Stomach (tissue), 8 donors: ENCODE measurements at regions not wholly inside any gene's neighbourhood (a gene's known extent, or its start where the extent isn't known, plus 50 kb on each side); places are given as distances from the start of the nearest gene placed in this dataset.

Experiments
- DNase-seq, 2 donors: peaks; one replicate each; pipeline versions ENCODE4 v3.0.0 to v3.0.0-alpha.2; 2013 to 2019
- H3K27ac ChIP-seq, 5 donors: fragments of 200-600 bp in 4 of 5; sonication (generic) in 4 of 5; one replicate each; pipeline ENCODE4 v1.5.1; 2013 to 2019; ENCODE audit warnings: mild to moderate bottlenecking in 1 of 5, moderate library complexity in 1 of 5
- H3K27me3 ChIP-seq, 3 donors: fragments of 200-600 bp; sonication (generic); one replicate each; pipeline ENCODE4 v1.5.1; 2017 to 2019; ENCODE audit warnings: mixed run types in 1 of 3
- H3K36me3 ChIP-seq, 4 donors: fragments of 200-600 bp; sonication (generic); 1 replicate in 3 of 4; 2 replicates in 1 of 4; pipeline ENCODE4 v1.5.1; 2016 to 2019
- H3K4me1 ChIP-seq, 4 donors: fragments of 200-600 bp; sonication (generic); one replicate each; pipeline ENCODE4 v1.5.1; 2016 to 2019
- H3K4me3 ChIP-seq, 4 donors: fragments of 200-600 bp; sonication (generic) in 3 of 4; one replicate each; pipeline ENCODE4 v1.5.1; 2016 to 2019; ENCODE audit warnings: mild to moderate bottlenecking in 1 of 4
- H3K9me3 ChIP-seq, 4 donors: fragments of 200-600 bp; sonication (generic); one replicate each; pipeline ENCODE4 v1.5.1; 2016 to 2019
- CTCF ChIP-seq, 7 experiments: fragments of 450-650 bp in 4 of 7; fragments of 200-600 bp in 3 of 7; sonication (generic) in 3 of 7; IDR thresholded peaks; one replicate each; pipeline ENCODE4 v1.5.1; 2016 to 2019; ENCODE audit warnings: antibody characterized with exemption in 7 of 7, control low read depth in 2 of 7, mild to moderate bottlenecking in 1 of 7
- EP300 ChIP-seq: sonication (generic); formaldehyde crosslinking; IDR thresholded peaks from one replicate; pipeline ENCODE4 v1.6.1; 2017; ENCODE audit warnings: antibody characterized with exemption
- POLR2A ChIP-seq, 4 donors: fragments of 450-650 bp; IDR thresholded peaks; one replicate each; pipeline ENCODE4 v1.6.1; 2016; ENCODE audit warnings: antibody characterized with exemption in 4 of 4, control low read depth in 2 of 4, mild to moderate bottlenecking in 1 of 4, moderate library complexity in 1 of 4
- POLR2AphosphoS5 ChIP-seq, 3 donors: sonication (generic); formaldehyde crosslinking; IDR thresholded peaks; one replicate each; pipeline ENCODE4 v1.6.1; 2016; ENCODE audit warnings: antibody characterized with exemption in 3 of 3
- WGBS, 5 donors: extraction: QIAGEN DNeasy Blood & Tissue Kit in 3 of 5; methylation state at CpG; one replicate each; pipeline versions ENCODE4 v1.1.5 to v1.1.7; 2013 to 2018; 5-methylcytosine and 5-hydroxymethylcytosine counted together
- intact Hi-C: fragments of 100-400 bp; cut with DNase I; formaldehyde crosslinking; loops from one replicate; pipeline ENCODE4 v1.15.1; 2023; ENCODE audit warnings: low total_unique reads
- donor health status: healthy with polysubstance abuse.
- donor health status: Bipolar disorder and iron deficiency.
- donor health status: healthy.

- Histone ChIP-seq H3K9me3 (no peaks in the 10 kb centered on the region), H3K36me3 (no peaks in the 10 kb centered on the region), H3K4me1 (no peaks in the 10 kb centered on the region), H3K4me3 (no peak overlapping the region), H3K27me3 (no peaks in the 10 kb centered on the region), H3K27ac (no peak overlapping the region)
- DNase-seq, result no peak
- 85 to 92% (median 91%) methylated on average over 9 of the region's 9 CpGs for whole genome bisulfite sequencing, 5 donors
- no peak for TF ChIP-seq POLR2AphosphoS5 (IDR thresholded peaks at IDR 0.05)
- TF ChIP-seq POLR2A (IDR thresholded peaks at IDR 0.05), result no peak
- no peak for TF ChIP-seq CTCF (IDR thresholded peaks at IDR 0.05)
- TF ChIP-seq EP300, result no peak
- intact Hi-C loops, result no loop called here
Measured at GRCh38 chr10:125296598-125296997, 136.2 kb upstream of the CTBP2 start.

GRCh38 chr10:125294109-125294508 is 133.7 kb upstream of the CTBP2 start:
- 20 to 53% (median 46%) methylated on average over 2 of the region's 2 CpGs for WGBS, 5 donors
- Histone ChIP-seq H3K4me3 (no peak overlapping the region), H3K9me3 (peaks cover 0 to 5% (median 0%) of the 10 kb centered on the region in 4 donors), H3K36me3 (no peaks in the 10 kb centered on the region), H3K27me3 (no peaks in the 10 kb centered on the region), H3K27ac (no peak overlapping the region), H3K4me1 (no peaks in the 10 kb centered on the region)
- TF ChIP-seq EP300 (no peak), POLR2A (IDR thresholded peaks at IDR 0.05) (no peak), CTCF (IDR thresholded peaks at IDR 0.05) (no peak), POLR2AphosphoS5 (IDR thresholded peaks at IDR 0.05) (no peak)
- DNase-seq, result peak in 1 of 2 donors; percentile 48
- intact Hi-C loops, result no loop called here

- H3K4me1 ChIP-seq, result no peaks in the 10 kb centered on the region
- WGBS, 5 donors, result 66 to 86% (median 80%) methylated on average over 9 of the region's 9 CpGs
Measured at GRCh38 chr10:125291836-125292235, 131.5 kb upstream of the CTBP2 start.

GRCh38 chr10:125289461-125289860 is 129.1 kb upstream of the CTBP2 start:
- Histone ChIP-seq H3K9me3 (peaks cover 0 to 6% (median 1%) of the 10 kb centered on the region in 4 donors), H3K27ac (no peak overlapping the region), H3K4me3 (no peak overlapping the region), H3K4me1 (no peaks in the 10 kb centered on the region), H3K27me3 (peaks cover 0 to 4% (median 0%) of the 10 kb centered on the region in 3 donors), H3K36me3 (no peaks in the 10 kb centered on the region)
- 23 to 67% (median 58%) methylated on average over 1 of the region's 1 CpG for whole genome bisulfite sequencing, 5 donors
- DNase-seq, result no peak
- intact Hi-C loops, result no loop called here
- no peak for TF ChIP-seq EP300
- no peak for TF ChIP-seq POLR2AphosphoS5 (IDR thresholded peaks at IDR 0.05)
- TF ChIP-seq POLR2A (IDR thresholded peaks at IDR 0.05), result no peak
- no peak for TF ChIP-seq CTCF (IDR thresholded peaks at IDR 0.05)

More at GRCh38 chr10:125291836-125292235, 131.5 kb upstream of the CTBP2 start:
- Histone ChIP-seq H3K9me3 (peaks cover 0 to 6% (median 1%) of the 10 kb centered on the region in 4 donors), H3K4me3 (no peak overlapping the region), H3K36me3 (no peaks in the 10 kb centered on the region), H3K27me3 (no peaks in the 10 kb centered on the region), H3K27ac (no peak overlapping the region)
- no peak for TF ChIP-seq CTCF (IDR thresholded peaks at IDR 0.05)
- TF ChIP-seq POLR2AphosphoS5 (IDR thresholded peaks at IDR 0.05), result no peak
- no peak for TF ChIP-seq EP300
- TF ChIP-seq POLR2A (IDR thresholded peaks at IDR 0.05), result no peak
- DNase-seq, result no peak
- intact Hi-C loops, result no loop called here
